ENCODE measurements at regions not wholly inside any gene's neighbourhood (a gene's known extent, or its start where the extent isn't known, plus 50 kb on each side); places are given as distances from the start of the nearest gene placed in this dataset.
"Not testable (repeated sequence)": the region's sequence is repeated elsewhere in the genome, so short reads cannot be mapped to it uniquely, and the experiment has no call there.

DNA sequence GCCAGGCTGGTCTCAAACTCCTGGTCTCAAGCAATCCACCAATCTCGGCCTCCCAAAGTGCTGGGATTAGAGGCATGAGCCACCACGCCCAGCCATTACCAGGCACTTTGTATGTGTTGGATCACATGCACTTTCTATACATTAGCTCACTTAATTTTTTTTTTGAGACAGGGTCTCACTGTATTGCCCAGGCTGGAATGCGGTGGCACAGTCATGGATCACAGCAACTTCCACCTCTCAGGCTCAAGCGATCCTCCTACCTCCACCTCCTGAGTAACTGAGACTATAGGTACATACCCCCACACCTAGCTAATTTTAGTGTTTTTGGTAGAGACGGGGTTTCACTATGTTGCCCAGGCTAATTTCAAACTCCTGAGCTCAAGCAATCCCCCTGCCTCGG is 203.0 kb upstream of the MYL2 start:
- no peak for DNase-seq (ENCODE audit: extremely low read depth in 1 of 2, low read depth in 1 of 2)

DNA sequence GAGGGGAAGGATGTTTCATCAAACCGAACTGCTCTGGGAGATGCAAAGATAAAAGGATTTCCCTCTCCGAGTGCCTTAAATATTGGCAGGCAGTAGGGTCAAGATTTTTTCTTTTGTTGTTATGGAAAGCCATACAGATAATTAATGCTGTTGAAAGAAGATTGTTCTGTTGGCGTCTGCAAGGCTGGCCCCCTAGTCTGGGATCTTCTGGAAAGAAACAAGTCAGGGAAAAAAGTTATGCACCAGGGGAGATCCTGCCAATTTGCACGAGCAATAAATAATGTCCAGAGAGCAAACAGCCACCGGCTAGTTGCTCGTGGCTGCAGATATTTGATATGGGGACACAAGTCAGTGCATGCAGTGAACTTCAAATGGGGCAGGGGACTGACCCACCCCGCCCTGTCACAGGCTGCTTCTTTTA is 202.1 kb upstream of the MYL2 start:
- no peak for DNase-seq (ENCODE audit: extremely low read depth in 1 of 2, low read depth in 1 of 2)

DNA sequence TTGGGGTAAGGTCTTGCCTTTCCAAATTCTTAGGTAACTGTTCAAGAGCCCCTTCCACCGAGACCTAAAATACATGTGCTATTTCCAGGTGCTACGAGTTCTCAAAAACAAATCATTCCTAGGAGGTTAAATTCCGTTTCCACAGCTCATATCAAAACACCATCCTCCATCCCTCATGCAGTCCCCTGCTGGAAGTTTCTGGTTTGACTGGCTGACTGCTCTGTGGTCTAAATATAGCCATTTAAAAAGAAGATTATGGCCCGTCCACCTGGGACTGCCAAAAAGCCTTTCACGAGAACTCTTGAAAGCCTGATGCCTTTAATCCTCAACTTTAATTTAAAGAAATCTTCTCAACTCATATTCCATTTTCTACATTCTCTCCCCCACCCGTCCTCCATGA is 201.5 kb upstream of the MYL2 start:
- DNase-seq (ENCODE audit: extremely low read depth in 1 of 2, low read depth in 1 of 2) = no peak

DNA sequence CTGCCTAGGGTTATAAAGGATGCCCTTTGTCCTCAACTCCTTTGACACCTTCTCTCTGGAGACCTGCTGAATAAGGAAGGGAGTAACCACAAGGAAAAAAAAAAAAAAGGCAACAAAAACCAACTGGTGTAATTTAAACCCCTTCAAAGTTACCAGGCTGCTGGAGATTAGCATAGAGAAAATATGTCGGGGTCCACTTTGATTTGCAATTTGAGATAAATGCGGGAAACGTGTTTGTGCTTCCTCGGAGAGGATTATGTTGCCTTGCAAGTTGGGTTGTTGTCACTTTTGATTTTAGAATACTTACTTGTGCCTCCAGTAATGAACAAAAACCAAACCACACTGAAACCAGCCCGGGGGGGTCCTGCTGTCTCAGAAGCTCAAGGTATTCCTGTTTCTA is 200.2 kb upstream of the MYL2 start:
- DNase-seq (ENCODE audit: extremely low read depth in 1 of 2, low read depth in 1 of 2) = no peak

DNA sequence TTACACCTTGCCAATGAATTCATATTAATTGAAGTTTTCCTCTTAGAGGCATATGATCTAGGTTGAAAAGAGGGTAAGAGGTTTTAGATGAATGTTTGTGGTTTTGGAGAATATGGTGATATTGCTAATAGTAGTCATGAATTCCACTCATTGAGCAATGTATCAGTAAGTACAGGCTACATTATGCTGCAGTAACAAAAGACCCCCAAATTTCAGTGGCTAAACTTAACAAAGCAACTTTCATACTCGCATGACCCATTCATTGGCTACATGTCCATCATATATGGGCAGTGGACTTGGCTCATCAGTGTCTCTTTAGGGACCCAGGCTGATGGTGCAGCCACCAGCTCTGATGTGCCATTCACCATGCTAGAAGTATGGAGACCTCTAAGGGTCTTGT is 196.6 kb upstream of the MYL2 start:
- DNase-seq (ENCODE audit: extremely low read depth in 1 of 2, low read depth in 1 of 2) = no peak

DNA sequence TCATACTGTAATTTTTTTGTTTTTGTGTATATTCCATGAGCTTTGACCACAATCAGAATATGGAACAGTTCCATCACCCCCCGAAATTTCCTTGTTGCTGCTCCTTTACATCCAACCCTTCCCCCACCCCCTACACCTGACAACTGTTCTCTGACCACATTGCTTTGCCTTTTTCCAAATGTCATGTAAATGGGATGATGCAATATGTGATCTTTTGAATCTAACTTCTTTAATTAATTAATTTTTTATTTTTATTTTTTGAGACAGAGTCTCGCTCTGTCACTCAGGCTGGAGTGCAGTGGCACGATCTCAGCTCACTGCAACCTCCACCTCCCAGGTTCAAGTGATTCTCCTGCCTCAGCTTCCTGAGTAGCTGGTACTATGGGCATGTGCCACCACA is 192.9 kb upstream of the MYL2 start:
- DNase-seq (ENCODE audit: extremely low read depth in 1 of 2, low read depth in 1 of 2) = not testable (repeated sequence)

DNA sequence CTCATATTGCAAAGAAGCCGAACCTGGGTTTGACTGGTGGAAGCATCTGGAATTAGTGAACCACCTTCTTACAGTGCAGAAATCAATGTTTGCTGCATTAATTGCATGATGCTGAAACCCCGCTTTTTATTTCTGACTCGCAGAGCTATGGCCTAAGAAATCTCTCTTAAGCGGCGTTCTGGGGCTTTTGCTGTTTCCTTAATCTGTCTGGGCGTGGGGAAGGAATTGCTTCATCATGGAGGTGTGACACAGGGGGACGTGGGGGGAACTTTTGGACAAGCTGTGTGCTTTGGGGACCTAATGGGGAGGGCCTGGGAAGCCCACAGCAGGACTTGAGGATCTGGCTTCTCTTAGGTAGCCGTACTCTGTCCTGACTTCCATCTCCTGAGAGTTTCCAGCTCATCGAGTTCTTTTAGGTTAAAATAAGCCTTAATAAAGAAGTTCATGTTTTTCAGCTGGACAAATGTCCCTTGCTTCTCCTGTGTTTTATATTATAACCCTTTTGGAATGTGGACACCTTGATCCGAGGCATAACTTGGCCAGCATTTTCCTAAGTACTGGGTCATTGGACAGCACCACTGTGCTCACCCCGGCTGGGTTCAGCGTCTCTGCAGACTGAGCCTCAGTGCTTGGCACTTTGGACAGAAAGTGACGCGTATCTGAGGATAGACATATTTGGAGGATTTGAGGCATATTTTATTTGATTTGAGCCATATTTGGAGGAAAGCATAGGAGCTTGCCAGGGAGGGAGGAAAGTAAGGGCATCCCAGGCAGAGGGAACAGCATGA is 192.1 kb upstream of the MYL2 start:
- no peak for DNase-seq (ENCODE audit: extremely low read depth in 1 of 2, low read depth in 1 of 2)

DNA sequence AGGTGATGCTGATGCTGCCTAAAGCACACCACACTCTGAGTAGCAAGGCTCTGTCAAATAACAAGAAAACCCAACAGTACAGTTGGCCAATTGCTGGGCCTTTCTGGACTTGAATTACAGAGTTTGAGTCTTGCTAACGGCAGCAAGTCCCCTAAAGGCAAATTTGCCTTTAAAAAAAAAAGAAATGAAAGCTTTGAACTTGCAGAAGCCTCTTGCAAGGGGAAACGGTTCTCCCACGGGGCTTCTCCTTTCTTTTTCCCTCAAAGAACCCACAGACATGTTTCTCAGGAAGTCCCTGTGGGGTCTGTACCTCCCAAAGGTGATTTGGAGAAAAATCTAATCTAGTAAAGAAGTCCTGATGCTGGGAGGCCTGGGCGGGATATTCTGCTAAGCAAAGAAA is 191.3 kb upstream of the MYL2 start:
- no peak for DNase-seq (ENCODE audit: extremely low read depth in 1 of 2, low read depth in 1 of 2)

DNA sequence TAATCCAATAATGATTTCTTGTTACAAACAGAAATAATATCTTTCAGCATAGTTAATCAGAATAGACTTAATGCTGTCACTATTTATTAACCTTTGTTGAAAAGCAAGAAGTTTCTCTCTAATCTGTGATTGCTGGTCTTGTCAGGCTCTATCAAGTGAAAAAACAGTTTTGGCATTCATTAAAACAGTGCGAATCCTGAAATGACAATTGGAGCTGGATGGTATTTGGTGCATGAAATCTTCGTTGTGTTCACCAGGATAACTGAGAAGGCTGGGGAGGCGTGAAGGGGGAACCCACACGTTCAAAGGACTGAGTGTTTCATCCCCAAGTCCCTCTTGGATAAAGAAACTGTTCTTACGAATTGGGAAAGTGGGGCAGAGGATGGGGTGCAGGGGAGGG is 190.2 kb upstream of the MYL2 start:
- no peak for DNase-seq (ENCODE audit: extremely low read depth in 1 of 2, low read depth in 1 of 2)

DNA sequence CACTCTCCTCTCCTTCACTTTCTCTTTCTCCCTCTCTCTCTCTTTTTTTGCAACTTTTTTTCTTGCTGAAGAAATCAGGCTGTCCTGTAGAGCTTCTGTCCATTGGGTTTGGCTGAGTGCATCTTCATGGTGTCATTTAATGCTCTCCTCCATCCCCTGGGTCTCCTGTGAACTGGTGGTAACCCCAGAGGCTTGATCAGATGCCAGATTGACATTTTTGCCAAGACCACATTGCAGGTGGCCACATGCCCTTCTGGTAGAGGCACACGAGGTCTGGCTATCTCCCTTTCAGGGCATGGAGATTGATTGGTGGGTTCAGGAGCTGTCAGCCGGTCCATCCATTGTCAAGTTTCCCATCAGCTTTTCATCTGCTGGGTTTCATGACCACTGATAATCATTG is 188.3 kb upstream of the MYL2 start:
- DNase-seq (ENCODE audit: extremely low read depth in 1 of 2, low read depth in 1 of 2) = no peak

DNA sequence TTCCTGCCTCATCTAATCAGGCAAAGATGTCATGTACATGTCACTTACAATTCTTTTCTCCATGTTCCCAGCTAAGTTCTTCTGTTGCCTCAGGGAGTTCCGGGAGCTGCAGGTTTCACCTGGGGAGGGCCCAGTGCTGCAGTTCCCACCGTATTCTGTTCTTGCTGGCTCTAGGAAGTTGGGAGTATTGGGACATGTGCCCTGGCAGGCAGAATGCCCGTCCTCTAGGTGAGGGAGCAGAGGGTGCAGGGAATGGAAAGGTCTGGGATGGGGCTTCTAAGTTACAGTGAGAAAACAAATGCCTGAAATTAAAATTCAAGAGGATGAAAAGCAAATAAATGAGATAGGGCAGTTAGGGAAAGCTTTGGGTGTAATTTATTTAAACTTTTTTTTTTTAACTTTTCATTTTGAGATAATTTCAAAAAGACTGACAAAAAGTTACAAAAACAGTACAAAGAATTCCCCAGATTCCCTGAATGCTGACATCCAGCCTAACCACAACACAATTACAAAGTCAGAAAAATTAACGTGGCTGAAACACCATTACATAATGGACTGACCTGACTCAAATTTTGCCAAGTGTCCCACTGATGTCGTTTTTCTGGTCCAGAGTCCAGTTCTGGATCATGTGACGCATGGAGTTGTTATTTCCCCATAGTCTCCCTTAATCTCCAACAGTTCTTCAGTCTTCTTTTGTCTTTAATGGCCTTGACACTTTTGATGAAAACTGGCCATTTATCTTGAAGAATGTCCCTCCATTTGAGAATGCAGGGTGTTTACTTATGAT is 187.2 kb upstream of the MYL2 start:
- DNase-seq (ENCODE audit: extremely low read depth in 1 of 2, low read depth in 1 of 2) = no peak

DNA sequence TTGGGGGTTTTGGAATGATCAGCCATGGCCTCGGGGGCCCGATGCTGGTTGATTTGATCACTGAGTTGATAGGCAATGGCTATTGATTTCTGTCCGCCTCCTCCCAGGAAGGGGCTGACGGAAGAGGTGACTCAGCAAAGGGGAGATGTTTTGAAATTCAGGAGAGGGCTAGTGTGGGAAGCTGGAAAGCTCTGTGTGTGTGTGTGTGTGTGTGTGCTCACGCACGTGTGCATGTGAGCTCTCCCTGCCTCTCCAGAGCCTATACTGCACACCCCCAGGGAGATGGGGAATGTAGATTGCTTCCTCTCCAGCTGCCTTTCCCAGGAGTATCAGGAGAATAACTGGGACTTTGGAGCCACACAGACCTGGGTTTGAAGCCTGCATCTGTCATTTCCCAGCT is 184.9 kb upstream of the MYL2 start:
- DNase-seq (ENCODE audit: extremely low read depth in 1 of 2, low read depth in 1 of 2) = no peak

DNA sequence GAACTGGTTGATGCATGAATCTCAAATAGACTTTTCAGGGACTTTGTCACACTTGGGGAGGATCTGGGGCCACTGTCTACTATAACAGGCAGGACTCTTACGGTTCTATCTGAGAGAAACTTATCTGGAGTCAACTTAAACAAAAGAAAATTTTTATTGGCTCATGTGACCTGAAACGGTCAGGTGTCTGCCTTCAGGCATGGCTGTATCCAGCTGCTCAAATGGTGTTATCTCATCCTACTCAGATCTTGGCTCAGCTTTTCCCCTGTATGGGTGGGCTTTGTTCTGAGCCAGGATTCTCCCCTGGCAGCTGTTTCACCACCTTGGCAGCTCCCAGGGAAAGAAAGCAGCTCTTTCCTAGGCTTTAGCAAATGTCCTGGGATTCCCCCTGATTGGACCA is 183.2 kb upstream of the MYL2 start:
- DNase-seq (ENCODE audit: extremely low read depth in 1 of 2, low read depth in 1 of 2) = no peak

DNA sequence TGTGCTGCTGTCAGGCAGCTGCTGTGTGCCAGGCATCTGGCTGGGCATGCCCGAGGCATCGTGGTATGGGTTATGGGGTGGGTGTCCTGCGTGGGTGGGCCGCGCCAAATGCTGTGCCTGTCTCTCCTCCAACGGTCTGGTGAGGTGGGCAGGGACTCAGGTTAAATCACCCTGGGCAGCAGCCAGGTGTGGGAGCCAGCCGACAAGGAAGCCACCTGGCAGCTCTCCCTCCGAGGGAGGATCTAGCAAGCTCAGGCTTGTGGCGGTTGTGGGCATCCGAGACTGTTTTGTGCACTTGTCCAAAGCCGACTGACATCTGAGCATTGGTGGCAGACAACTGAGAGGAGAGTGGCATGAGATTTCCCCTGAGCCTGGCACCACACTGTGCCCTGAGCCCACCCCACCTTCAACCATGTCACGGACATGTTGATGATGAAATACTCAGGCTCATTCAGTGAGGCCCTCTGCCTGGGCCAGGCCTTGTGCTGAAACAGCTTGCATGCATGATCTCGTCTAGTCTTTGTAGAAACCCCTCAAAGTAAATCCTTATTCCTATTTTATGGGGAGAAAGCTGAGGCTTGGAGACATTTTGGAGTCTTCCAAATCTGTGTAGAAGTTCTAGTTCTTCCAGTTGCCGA is 181.8 kb upstream of the MYL2 start:
- DNase-seq (ENCODE audit: extremely low read depth in 1 of 2, low read depth in 1 of 2) = no peak

DNA sequence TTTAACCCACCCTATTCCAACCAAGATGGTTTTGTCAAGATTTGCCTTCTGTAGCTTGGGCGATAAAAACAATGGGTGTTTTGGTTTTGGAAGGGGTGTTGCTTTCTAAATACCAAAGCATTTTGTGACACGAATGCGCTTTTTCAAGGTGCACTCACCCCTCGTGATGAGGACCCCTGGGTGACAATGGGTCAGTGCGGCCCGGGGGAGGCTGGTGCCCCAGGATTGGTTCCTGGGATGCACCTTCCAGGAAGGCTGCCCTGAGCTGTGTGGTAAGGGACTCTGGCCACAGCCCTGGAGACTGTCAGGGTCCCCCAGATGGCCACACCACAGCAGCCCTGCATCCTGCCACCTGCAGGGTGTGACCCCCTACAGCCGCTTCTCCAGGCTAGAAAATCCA is 180.6 kb upstream of the MYL2 start:
- no peak for DNase-seq (ENCODE audit: extremely low read depth in 1 of 2, low read depth in 1 of 2)

DNA sequence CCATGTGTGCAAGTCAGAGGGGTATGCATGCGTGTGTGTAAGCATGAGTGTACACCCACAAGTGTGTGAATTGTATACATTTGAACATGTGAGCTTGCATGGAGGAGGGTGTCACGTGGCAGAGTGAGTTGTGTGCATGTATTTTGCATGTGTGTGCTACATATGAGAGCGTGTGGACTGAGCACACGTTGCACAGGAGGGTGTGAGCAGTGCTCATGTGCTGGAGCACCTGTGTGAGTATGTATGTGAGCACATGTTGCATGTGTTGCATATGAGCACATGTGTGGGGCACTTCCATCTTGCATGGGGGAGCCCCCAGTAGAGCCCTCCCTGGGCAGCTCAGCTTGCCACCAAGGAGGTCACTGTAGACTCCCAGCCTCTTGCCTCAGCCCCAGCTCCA is 180.2 kb upstream of the MYL2 start:
- DNase-seq (ENCODE audit: extremely low read depth in 1 of 2, low read depth in 1 of 2) = no peak

DNA sequence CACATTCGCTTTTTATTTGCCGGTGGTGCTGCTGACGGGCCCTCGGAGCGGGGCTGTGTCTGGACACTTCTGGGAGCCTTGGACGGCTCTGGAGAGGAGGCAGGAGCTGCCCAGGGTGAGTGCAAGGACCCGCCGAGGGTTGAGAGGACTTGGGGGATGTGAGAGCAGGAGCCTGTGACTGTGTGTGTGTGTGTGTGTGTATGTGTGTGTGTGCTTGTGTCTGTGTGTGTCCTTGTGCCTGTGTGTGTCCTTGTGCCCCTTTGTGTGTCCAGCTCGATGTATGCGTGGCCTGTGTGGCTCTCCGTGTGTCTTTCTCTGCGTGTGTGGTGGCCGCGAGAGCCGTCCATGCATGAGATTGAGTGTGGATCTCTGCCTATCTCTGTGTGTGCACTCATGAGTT is 179.6 kb upstream of the MYL2 start:
- DNase-seq (ENCODE audit: extremely low read depth in 1 of 2, low read depth in 1 of 2) = no peak

DNA sequence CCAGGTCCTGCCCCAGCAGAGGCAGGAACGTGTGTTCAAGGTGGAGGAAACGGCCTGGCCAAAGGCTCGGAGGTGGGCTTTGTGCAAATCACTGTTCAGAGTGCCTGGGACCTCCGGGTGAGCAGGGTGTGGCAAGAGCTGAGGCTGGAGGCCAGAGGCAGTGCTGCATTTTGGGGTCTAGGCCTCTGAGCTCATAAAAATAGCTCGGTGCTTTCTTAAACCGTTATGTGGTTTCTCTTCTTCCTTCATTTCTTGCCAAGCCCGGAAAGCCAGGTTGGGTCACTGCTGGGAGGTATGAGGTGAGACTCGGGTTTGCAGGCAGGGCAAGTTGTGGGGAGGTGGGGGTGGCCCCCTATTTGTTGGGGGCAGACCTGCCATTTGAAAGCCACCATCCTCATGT is 178.8 kb upstream of the MYL2 start:
- no peak for DNase-seq (ENCODE audit: extremely low read depth in 1 of 2, low read depth in 1 of 2)

DNA sequence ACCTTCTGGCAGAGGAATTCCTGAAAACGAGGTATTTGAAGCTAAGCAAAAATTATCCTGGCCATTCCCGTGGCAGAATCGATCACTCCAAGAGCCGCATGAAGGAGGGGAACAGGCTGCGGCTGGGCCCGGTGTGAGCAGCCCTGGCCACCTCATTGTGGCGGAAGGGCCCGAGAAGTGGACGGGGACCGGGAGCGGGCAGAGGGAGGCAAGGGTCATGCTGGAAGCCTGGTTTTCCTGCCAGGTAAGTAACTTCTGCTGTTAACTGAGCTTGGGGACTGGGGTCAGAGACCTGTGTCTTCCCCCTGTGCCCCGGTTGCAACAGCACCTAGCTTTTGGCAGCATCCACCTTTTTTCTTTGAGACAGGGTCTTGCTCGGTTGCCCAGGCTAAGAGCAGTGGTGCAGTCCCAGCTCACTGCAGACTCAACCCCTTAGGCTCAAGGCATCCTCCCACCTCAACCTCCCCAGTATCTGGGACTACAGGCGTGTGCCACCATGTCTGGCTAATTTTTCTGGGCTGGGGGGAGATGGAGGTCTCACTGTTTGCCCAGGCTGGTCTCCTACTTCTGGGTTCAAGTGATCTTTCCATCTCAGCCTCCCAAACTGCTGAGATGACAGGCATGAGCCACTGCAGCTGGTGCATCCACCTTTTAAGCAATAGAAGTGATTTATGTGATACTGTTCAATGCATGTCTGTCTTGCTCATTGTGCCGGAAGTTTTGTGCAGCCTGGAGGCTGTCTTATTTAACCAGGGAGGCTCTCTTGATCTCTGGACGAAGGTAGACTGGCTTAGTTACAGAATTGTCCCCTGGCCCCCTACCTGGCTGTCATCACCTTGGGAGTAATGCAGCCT is 174.0 kb upstream of the MYL2 start:
- DNase-seq (ENCODE audit: extremely low read depth in 1 of 2, low read depth in 1 of 2) = no peak

DNA sequence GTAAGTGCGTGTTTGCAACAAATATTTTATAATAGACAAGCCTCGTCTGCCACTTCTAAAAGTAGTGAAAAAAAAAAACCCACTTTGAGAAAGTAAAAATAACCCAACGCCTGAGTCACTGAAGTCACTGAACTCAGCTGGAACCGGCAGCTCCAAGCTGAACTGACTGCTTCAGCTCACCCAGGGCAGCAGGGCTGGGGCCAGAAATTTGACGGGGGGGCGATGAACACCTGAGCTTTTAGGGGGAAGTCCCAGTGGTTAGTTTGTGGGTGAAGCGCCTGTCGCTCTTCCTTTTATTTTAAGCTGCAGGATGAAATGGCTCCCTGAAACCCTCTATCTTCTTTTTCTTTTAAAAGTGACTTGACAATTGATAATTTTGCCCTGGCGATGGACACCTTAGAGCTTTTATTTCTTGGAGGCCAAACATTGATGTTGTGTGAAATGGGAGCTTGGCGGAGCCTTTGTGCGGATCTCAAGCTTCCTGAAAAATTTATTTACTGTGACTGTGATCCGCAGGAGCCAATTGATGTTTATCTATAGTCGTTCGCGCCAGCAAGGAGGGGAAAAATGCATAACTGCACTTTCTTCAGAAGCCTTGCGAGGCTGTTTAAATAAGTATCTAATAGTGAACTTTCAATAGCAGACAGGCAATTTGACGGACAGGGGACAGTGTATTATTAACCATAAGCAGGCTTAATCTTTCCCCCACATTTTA is 173.2 kb upstream of the MYL2 start:
- no peak for DNase-seq (ENCODE audit: extremely low read depth in 1 of 2, low read depth in 1 of 2)
